ACC112 (cell line): ENCODE measurements at regions not wholly inside any gene's neighbourhood (a gene's known extent, or its start where the extent isn't known, plus 50 kb on each side); places are given as distances from the start of the nearest gene placed in this dataset.

Experiments
- H2AFZ ChIP-seq: fragments of 200-600 bp; sonication (generic); one replicate; pipeline ENCODE4 v1.6.0; 2017; ENCODE audit warnings: antibody characterized with exemption, low read length; ENCODE audit not compliant: unreplicated experiment
- H3K27ac ChIP-seq: fragments of 200-600 bp; sonication (generic); 2 replicates; pipeline ENCODE4 v1.5.1; 2014; ENCODE audit warnings: low read depth, mild to moderate bottlenecking, antibody characterized with exemption, low read length, moderate library complexity
- H3K27me3 ChIP-seq: fragments of 200-600 bp; sonication (generic); 2 replicates; pipeline ENCODE4 v1.6.1; 2014; ENCODE audit warnings: mild to moderate bottlenecking, antibody characterized with exemption, low read length, moderate library complexity, mixed read lengths; ENCODE audit not compliant: insufficient read depth
- H3K36me3 ChIP-seq: fragments of 200-600 bp; sonication (generic); 2 replicates; pipeline ENCODE4 v1.6.1; 2016; ENCODE audit warnings: mild to moderate bottlenecking, antibody characterized with exemption, low read length, moderate library complexity, mixed read lengths; ENCODE audit not compliant: insufficient read depth
- H3K4me1 ChIP-seq: fragments of 200-600 bp; sonication (generic); one replicate; pipeline ENCODE4 v1.6.1; 2016; ENCODE audit warnings: low read length, mixed read lengths; ENCODE audit not compliant: insufficient read depth, unreplicated experiment, control insufficient read depth
- H3K4me3 ChIP-seq: fragments of 200-600 bp; sonication (generic); 2 replicates; pipeline ENCODE4 v1.5.1; 2014; ENCODE audit warnings: mild to moderate bottlenecking, low read depth, low read length
- H3K79me2 ChIP-seq: fragments of 200-600 bp; sonication (generic); one replicate; pipeline ENCODE4 v1.6.0; 2016; ENCODE audit warnings: low read length; ENCODE audit not compliant: control insufficient read depth, unreplicated experiment, insufficient read depth

DNA sequence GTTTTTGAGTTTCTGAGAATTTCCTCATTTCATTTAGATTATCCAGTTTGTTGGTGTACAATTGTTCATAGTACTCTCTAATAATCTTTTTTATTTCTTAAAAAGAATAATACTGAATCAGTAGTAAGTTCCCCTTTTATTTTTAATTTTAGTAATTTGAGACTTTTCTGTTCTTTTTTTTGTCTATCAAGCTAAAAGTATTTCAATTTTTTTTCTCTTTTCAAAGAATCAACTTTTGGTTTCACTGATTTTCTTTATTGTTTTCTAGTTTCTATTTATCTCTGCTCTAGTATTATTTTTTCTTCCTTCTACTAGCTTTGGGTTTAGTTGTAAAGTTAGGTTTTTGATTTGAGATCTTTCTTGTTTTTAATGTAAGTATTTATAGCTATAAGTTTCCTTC is 60.6 kb upstream of the ARL15 start:
- Histone ChIP-seq H2AFZ (no peak overlapping the region), H3K79me2 (no peaks in the 10 kb centered on the region), H3K27ac (no peak overlapping the region), H3K4me1 (no peaks in the 10 kb centered on the region), H3K27me3 (0 out of 2 replicates have a peak, but pooled peaks cover 6% of the 10 kb centered on the region), H3K36me3 (no peaks in the 10 kb centered on the region), H3K4me3 (no peak overlapping the region)

- Histone ChIP-seq H3K4me1 (peaks cover 10% of the 10 kb centered on the region), H3K27ac (no peak overlapping the region), H3K36me3 (no peaks in the 10 kb centered on the region), H2AFZ (no peak overlapping the region), H3K79me2 (no peaks in the 10 kb centered on the region), H3K27me3 (no peaks in the 10 kb centered on the region), H3K4me3 (no peak overlapping the region)
Measured at GRCh38 chr5:54367844-54368243, 57.5 kb upstream of the ARL15 start.

- Histone ChIP-seq H3K4me1 (peaks cover 21% of the 10 kb centered on the region), H2AFZ (no peak overlapping the region), H3K27ac (no peak overlapping the region), H3K36me3 (no peaks in the 10 kb centered on the region), H3K27me3 (no peaks in the 10 kb centered on the region), H3K79me2 (no peaks in the 10 kb centered on the region), H3K4me3 (no peak overlapping the region)
Measured at GRCh38 chr5:54366707-54367106, 56.3 kb upstream of the ARL15 start.

DNA sequence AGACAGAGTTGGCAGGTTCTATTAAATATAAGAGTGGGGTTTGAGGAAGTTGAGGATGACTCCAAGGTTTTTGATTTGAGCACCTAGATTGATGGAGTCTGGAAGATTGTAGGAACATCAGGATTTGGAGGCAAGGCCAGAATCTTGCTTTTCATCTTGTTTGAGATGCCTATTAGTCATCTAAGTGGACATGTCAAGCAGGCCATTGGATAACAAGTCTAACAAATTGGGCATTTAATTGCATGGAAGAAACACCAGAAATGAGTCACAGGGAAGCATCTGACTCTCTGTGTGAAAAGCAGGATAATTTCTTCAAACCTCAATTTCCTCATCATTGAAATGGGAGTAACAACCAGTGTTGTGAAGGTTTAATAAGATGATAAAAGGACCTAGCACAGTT is 53.3 kb upstream of the ARL15 start:
- Histone ChIP-seq H3K27me3 (no peaks in the 10 kb centered on the region), H3K79me2 (no peaks in the 10 kb centered on the region), H3K27ac (0 out of 2 replicates have a peak overlapping the region, but pooled peaks have one; percentile 9), H3K4me1 (peaks cover 41% of the 10 kb centered on the region), H2AFZ (no peak overlapping the region), H3K36me3 (no peaks in the 10 kb centered on the region), H3K4me3 (no peak overlapping the region)

GRCh38 chr5:54362992-54363625 is 52.7 kb upstream of the ARL15 start:
- Histone ChIP-seq H3K27ac (peak overlapping the region; percentile 9; the same call in 1 of the 2 replicates), H3K36me3 (no peaks in the 10 kb centered on the region), H2AFZ (no peak overlapping the region), H3K4me3 (no peak overlapping the region), H3K79me2 (no peaks in the 10 kb centered on the region), H3K4me1 (peaks cover 41% of the 10 kb centered on the region), H3K27me3 (no peaks in the 10 kb centered on the region)

- Histone ChIP-seq H2AFZ (no peak overlapping the region), H3K27ac (peak overlapping the region; percentile 0; the same call in 1 of the 2 replicates), H3K4me3 (no peak overlapping the region), H3K79me2 (no peaks in the 10 kb centered on the region), H3K4me1 (peaks cover 41% of the 10 kb centered on the region), H3K27me3 (no peaks in the 10 kb centered on the region), H3K36me3 (no peaks in the 10 kb centered on the region)
Measured at GRCh38 chr5:54362434-54362833, 52.1 kb upstream of the ARL15 start.

GRCh38 chr5:54361691-54362411 is 51.5 kb upstream of the ARL15 start:
- no peaks in the 10 kb centered on the region for H3K27me3 ChIP-seq
- peaks cover 41% of the 10 kb centered on the region for H3K4me1 ChIP-seq
- no peak overlapping the region for H3K4me3 ChIP-seq
- H3K27ac ChIP-seq = no peak overlapping the region
- no peaks in the 10 kb centered on the region for H3K36me3 ChIP-seq
- no peaks in the 10 kb centered on the region for H3K79me2 ChIP-seq
- H2AFZ ChIP-seq = peak overlapping the region; percentile 2

- Histone ChIP-seq H3K27ac (no peak overlapping the region), H3K27me3 (no peaks in the 10 kb centered on the region), H3K4me1 (peaks cover 41% of the 10 kb centered on the region), H3K79me2 (no peaks in the 10 kb centered on the region), H3K36me3 (no peaks in the 10 kb centered on the region), H2AFZ (peak overlapping the region; percentile 6), H3K4me3 (no peak overlapping the region)
Measured at GRCh38 chr5:54360925-54361662, 50.7 kb upstream of the ARL15 start.
